HEK293 (cell line): ENCODE measurements at regions not wholly inside any gene's neighbourhood (a gene's known extent, or its start where the extent isn't known, plus 50 kb on each side); places are given as distances from the start of the nearest gene placed in this dataset.

Source experiments
- CTCF ChIA-PET: fragments of 350-600 bp; formaldehyde crosslinking; extraction: SDS; loops from one replicate; lab custom pipeline; 2021; ENCODE audit warnings: antibody characterized with exemption; lab: Yijun Ruan, JAX
- POLR2A ChIA-PET: fragments of 300-600 bp; formaldehyde crosslinking; extraction: SDS; loops from one replicate; lab custom pipeline; 2020; ENCODE audit warnings: antibody characterized with exemption, inconsistent platforms; lab: Yijun Ruan, JAX
- H3K27ac ChIP-seq: fragments of 200-500 bp; sonication (Bioruptor generic); 2 replicates; pipeline ENCODE4 v1.5.1; 2014; ENCODE audit warnings: low read depth, low read length, control low read depth, inconsistent platforms; ENCODE audit errors: extremely low read depth
- H3K36me3 ChIP-seq, 2 experiments: fragments of 200-500 bp in 1 of 2; sonication (Bioruptor generic) in 1 of 2; 1 replicate in 1 of 2; 2 replicates in 1 of 2; pipeline ENCODE4 v1.5.1; 2014 to 2017; ENCODE audit warnings: inconsistent platforms in 2 of 2, low read length in 2 of 2; ENCODE audit not compliant: control insufficient read depth in 2 of 2, insufficient read depth in 1 of 2
- H3K4me1 ChIP-seq: fragments of 200-500 bp; sonication (Bioruptor generic); 2 replicates; pipeline ENCODE4 v1.5.1; 2014; ENCODE audit warnings: mild to moderate bottlenecking, low read length, inconsistent platforms; ENCODE audit not compliant: control insufficient read depth, insufficient read depth
- H3K4me3 ChIP-seq: 2 replicates; pipeline ENCODE4 v1.5.1; 2011; ENCODE audit warnings: low read depth, mild to moderate bottlenecking, control low read depth, low read length, moderate library complexity
- H3K9me3 ChIP-seq: fragments of 200-500 bp; sonication (Bioruptor generic); 2 replicates; pipeline ENCODE4 v1.5.1; 2014; ENCODE audit warnings: low read depth, low read length, inconsistent platforms; ENCODE audit not compliant: control insufficient read depth, insufficient read depth
- FEZF1 ChIP-seq: fragments of 450-650 bp; formaldehyde crosslinking; IDR thresholded peaks from 2 replicates; pipeline ENCODE4 v1.5.1; 2016; ENCODE audit warnings: missing biosample characterization, missing genetic modification characterization
- HOXC10 ChIP-seq: sonication (generic); formaldehyde crosslinking; IDR thresholded peaks from 2 replicates; pipeline ENCODE4 v1.8.1; 2023; ENCODE audit warnings: mild to moderate bottlenecking, missing genetic modification reagents
- INSM2 ChIP-seq: fragments of 450-650 bp; formaldehyde crosslinking; IDR thresholded peaks from 2 replicates; pipeline ENCODE4 v1.5.1; 2016; ENCODE audit warnings: missing biosample characterization, missing genetic modification characterization
- ZBTB17 ChIP-seq: fragments of 450-650 bp; formaldehyde crosslinking; IDR thresholded peaks from 2 replicates; pipeline ENCODE4 v1.5.1; 2016; ENCODE audit warnings: missing biosample characterization, missing genetic modification characterization
- ZBTB6 ChIP-seq: fragments of 450-650 bp; formaldehyde crosslinking; IDR thresholded peaks from 2 replicates; pipeline ENCODE4 v1.5.1; 2017; ENCODE audit warnings: missing biosample characterization, missing genetic modification characterization
- ZBTB7A ChIP-seq: fragments of 450-650 bp; formaldehyde crosslinking; IDR thresholded peaks from 2 replicates; pipeline ENCODE4 v1.5.1; 2016; ENCODE audit warnings: low read depth, missing biosample characterization, missing genetic modification characterization
- ZFP41 ChIP-seq: fragments of 450-650 bp; formaldehyde crosslinking; IDR thresholded peaks from 2 replicates; pipeline ENCODE4 v1.5.1; 2016; ENCODE audit warnings: missing biosample characterization, missing genetic modification characterization, borderline replicate concordance
- ZNF341 ChIP-seq: fragments of 450-650 bp; formaldehyde crosslinking; IDR thresholded peaks from 2 replicates; pipeline ENCODE4; 2016; ENCODE audit warnings: low read depth, missing biosample characterization, missing genetic modification characterization
- ZNF37A ChIP-seq: fragments of 450-650 bp; IDR thresholded peaks from 2 replicates; pipeline ENCODE4 v1.5.1; 2018; ENCODE audit warnings: missing biosample characterization, missing genetic modification characterization
- ZNF416 ChIP-seq: fragments of 450-650 bp; formaldehyde crosslinking; IDR thresholded peaks from 2 replicates; pipeline ENCODE4 v1.5.1; 2016; ENCODE audit warnings: missing biosample characterization, missing genetic modification characterization
- ZNF513 ChIP-seq: fragments of 450-650 bp; IDR thresholded peaks from 2 replicates; pipeline ENCODE4 v1.5.1; 2018; ENCODE audit warnings: missing biosample characterization, missing genetic modification characterization
- ZNF548 ChIP-seq: fragments of 450-650 bp; formaldehyde crosslinking; IDR thresholded peaks from 2 replicates; pipeline ENCODE4 v1.5.1; 2016; ENCODE audit warnings: missing biosample characterization, missing genetic modification characterization
- ZNF596 ChIP-seq: fragments of 450-650 bp; IDR thresholded peaks from 2 replicates; pipeline ENCODE4 v1.5.0; 2018; ENCODE audit warnings: missing biosample characterization, mild to moderate bottlenecking, missing genetic modification characterization, moderate library complexity
- ZNF621 ChIP-seq: fragments of 450-650 bp; formaldehyde crosslinking; IDR thresholded peaks from 2 replicates; pipeline ENCODE4 v1.5.1; 2017; ENCODE audit warnings: missing biosample characterization, missing genetic modification characterization
- ZNF664 ChIP-seq: fragments of 450-650 bp; formaldehyde crosslinking; IDR thresholded peaks from 2 replicates; pipeline ENCODE4 v1.5.1; 2016; ENCODE audit warnings: missing biosample characterization, missing genetic modification characterization
- ZNF677 ChIP-seq: fragments of 450-650 bp; IDR thresholded peaks from 2 replicates; pipeline ENCODE4 v1.5.0; 2018; ENCODE audit warnings: missing biosample characterization, mild to moderate bottlenecking, missing genetic modification characterization, moderate library complexity
- ZNF785 ChIP-seq: fragments of 450-650 bp; formaldehyde crosslinking; IDR thresholded peaks from 2 replicates; pipeline ENCODE4 v1.5.1; 2016; ENCODE audit warnings: missing biosample characterization, missing genetic modification characterization
- ZSCAN16 ChIP-seq: fragments of 450-650 bp; formaldehyde crosslinking; IDR thresholded peaks from 2 replicates; pipeline ENCODE4 v1.5.1; 2016; ENCODE audit warnings: missing biosample characterization, missing genetic modification characterization
- ZSCAN18 ChIP-seq: fragments of 450-650 bp; formaldehyde crosslinking; IDR thresholded peaks from 2 replicates; pipeline ENCODE4 v1.5.1; 2016; ENCODE audit warnings: missing biosample characterization, missing genetic modification characterization
- TF ChIP-seq, protein P1 (sequence below): sonication (generic); formaldehyde crosslinking; IDR thresholded peaks from 2 replicates; pipeline ENCODE4 v1.8.1; 2022; ENCODE audit warnings: mild to moderate bottlenecking, moderate library complexity, missing genetic modification reagents

GRCh38 chr1:38113159-38113666 is 66.6 kb upstream of the POU3F1 start:
- ChIA-PET POLR2A (no interaction called here), CTCF (no interaction called here)
- H3K36me3 ChIP-seq: no peaks in the 10 kb centered on the region
- no peak overlapping the region for H3K27ac ChIP-seq
- H3K9me3 ChIP-seq: no peaks in the 10 kb centered on the region
- no peak for TF ChIP-seq ZNF37A (tag by site-specific recombination)
- TF ChIP-seq, all 188 proteins: peak for 0
- no peak overlapping the region for H3K4me3 ChIP-seq
- no peaks in the 10 kb centered on the region for H3K4me1 ChIP-seq

- CTCF ChIA-PET: no interaction called here
- no peak overlapping the region for H3K4me3 ChIP-seq
- H3K36me3 ChIP-seq: no peaks in the 10 kb centered on the region
- H3K4me1 ChIP-seq: no peaks in the 10 kb centered on the region
- H3K27ac ChIP-seq: no peak overlapping the region
- POLR2A ChIA-PET: interaction anchor here (0.6 kb wide), 1 partner anchor 31 kb away, joined by 4 read pairs; no protein-coding TSS in a partner anchor
- TF ChIP-seq ZBTB17 (tag by site-specific recombination) (peak; percentile 74), ZNF341 (tag by site-specific recombination) (no peak)
- no peaks in the 10 kb centered on the region for H3K9me3 ChIP-seq
Observed at GRCh38 chr1:38111589-38111988, 65.0 kb upstream of the POU3F1 start.

- H3K27ac ChIP-seq: no peak overlapping the region
- ChIA-PET CTCF (interaction anchor here (0.7 kb wide), 1 partner anchor 9 kb away, joined by 3 read pairs; no protein-coding TSS in a partner anchor), POLR2A (no interaction called here)
- H3K4me1 ChIP-seq: no peaks in the 10 kb centered on the region
- H3K9me3 ChIP-seq: no peaks in the 10 kb centered on the region
- H3K36me3 ChIP-seq: no peaks in the 10 kb centered on the region
- no peak for TF ChIP-seq ZNF513
- peak; percentile 62; the same call in 1 of the 2 replicates for TF ChIP-seq ZNF664 (tag by site-specific recombination)
- no peak overlapping the region for H3K4me3 ChIP-seq
Observed at GRCh38 chr1:38105267-38105666, 58.7 kb upstream of the POU3F1 start.

DNA sequence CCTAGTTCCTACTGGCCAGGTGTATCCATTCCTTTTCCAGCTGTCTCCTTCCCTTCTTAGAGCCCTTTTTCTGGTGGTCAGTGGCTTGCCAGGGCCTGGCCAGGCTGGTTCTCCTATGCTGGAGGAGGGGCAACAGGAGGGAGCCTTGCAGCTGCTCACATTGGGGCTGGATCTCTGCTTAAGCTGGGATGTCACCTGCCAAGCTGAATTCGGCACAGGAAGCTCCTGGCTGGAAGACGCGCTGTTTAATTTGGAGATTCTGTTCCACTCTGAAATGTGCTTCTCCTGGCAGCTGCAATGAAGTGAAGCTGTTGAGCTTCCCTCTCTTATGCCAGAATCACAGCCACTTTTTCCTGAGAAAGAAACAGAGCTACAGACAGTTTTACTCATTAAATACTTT is 56.0 kb upstream of the POU3F1 start:
- Histone ChIP-seq H3K9me3 (no peaks in the 10 kb centered on the region), H3K27ac (no peak overlapping the region), H3K4me1 (no peaks in the 10 kb centered on the region), H3K36me3 (no peaks in the 10 kb centered on the region), H3K4me3 (no peak overlapping the region)
- ChIA-PET POLR2A (no interaction called here), CTCF (no interaction called here)
- TF ChIP-seq ZNF548 (tag by site-specific recombination): no peak
- TF ChIP-seq, protein P1, sequence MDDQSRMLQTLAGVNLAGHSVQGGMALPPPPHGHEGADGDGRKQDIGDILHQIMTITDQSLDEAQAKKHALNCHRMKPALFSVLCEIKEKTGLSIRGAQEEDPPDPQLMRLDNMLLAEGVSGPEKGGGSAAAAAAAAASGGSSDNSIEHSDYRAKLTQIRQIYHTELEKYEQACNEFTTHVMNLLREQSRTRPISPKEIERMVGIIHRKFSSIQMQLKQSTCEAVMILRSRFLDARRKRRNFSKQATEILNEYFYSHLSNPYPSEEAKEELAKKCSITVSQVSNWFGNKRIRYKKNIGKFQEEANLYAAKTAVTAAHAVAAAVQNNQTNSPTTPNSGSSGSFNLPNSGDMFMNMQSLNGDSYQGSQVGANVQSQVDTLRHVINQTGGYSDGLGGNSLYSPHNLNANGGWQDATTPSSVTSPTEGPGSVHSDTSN (CRISPR knock-in tag): no peak
- no peak for TF ChIP-seq ZNF416
- TF ChIP-seq HOXC10 (CRISPR knock-in tag): no peak
- TF ChIP-seq ZNF785 (tag by site-specific recombination): no peak
- no peak for TF ChIP-seq ZSCAN18
- TF ChIP-seq FEZF1: no peak
- TF ChIP-seq ZNF596 (tag by site-specific recombination): no peak
- no peak for TF ChIP-seq ZFP41 (tag by site-specific recombination)
- no peak for TF ChIP-seq INSM2
- no peak for TF ChIP-seq ZBTB7A (tag by site-specific recombination)
- TF ChIP-seq ZNF677 (tag by site-specific recombination): no peak
- no peak for TF ChIP-seq ZSCAN16 (tag by site-specific recombination)
- TF ChIP-seq ZBTB6: no peak
- TF ChIP-seq ZNF621 (tag by site-specific recombination): no peak
